Prostate gland (tissue), 2 donors: ENCODE measurements at regions not wholly inside any gene's neighbourhood (a gene's known extent, or its start where the extent isn't known, plus 50 kb on each side); places are given as distances from the start of the nearest gene placed in this dataset.

Experiments
- POLR2A ChIP-seq: fragments of 450-650 bp; IDR thresholded peaks from one replicate; pipeline ENCODE4 v1.6.1; 2016; ENCODE audit warnings: antibody characterized with exemption, mild to moderate bottlenecking
- POLR2AphosphoS5 ChIP-seq: sonication (generic); formaldehyde crosslinking; IDR thresholded peaks from one replicate; pipeline ENCODE4 v1.6.1; 2017; ENCODE audit warnings: antibody characterized with exemption
- TF ChIP-seq, protein P1 (sequence below), 4 experiments: fragments of 200-600 bp in 2 of 4; fragments of 450-650 bp in 2 of 4; sonication (generic) in 2 of 4; IDR thresholded peaks; 1 replicate in 3 of 4; 2 replicates in 1 of 4; pipeline ENCODE4 v1.5.1; 2016 to 2019; ENCODE audit warnings: antibody characterized with exemption in 4 of 4, mild to moderate bottlenecking in 2 of 4, moderate library complexity in 2 of 4

DNA sequence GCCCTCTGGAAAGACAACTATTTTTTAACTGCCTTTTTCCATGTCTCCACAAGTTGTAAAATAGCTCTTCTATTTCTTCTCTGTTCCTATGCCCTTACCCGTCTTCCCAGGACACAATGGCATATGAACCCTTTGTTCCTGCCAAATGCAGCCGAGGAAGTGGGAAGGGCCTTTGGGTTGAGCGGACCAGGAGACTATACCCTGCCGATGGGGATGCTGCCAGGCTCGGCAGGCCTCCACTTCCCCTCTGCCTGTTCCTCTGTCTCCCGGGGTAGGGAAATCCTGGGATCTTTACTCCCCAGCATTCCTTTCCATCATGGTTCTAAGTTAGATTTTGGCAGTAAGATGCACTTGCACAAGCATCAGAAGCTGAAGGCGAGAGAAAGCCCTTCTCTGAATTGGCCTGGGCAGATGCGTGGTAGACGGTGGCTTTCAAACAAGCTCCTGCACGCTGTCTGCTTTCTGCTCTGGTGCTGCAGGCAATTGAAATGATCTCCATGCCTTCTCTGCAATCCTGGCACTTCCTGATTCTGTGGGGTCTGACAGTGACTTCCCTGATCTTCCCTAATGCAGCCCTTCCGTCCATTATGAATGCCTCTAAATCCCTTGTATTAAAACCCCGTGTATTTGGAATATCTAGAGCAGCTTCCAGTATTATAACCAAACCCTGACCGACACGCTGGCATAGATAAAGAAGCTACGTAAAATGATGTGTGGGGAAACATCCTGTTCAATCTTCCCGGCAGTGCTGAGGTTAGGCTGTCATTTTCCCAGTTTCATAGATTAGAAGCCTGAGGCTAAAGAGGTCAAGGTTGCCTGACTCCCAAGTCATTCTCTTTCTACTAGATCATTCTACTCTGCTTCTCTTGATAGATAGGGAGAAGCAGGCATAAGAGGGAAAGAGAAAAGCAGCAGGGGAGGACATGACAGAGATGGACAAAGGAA is 69.8 kb downstream of the MCFD2 start:
- TF ChIP-seq, protein P1, sequence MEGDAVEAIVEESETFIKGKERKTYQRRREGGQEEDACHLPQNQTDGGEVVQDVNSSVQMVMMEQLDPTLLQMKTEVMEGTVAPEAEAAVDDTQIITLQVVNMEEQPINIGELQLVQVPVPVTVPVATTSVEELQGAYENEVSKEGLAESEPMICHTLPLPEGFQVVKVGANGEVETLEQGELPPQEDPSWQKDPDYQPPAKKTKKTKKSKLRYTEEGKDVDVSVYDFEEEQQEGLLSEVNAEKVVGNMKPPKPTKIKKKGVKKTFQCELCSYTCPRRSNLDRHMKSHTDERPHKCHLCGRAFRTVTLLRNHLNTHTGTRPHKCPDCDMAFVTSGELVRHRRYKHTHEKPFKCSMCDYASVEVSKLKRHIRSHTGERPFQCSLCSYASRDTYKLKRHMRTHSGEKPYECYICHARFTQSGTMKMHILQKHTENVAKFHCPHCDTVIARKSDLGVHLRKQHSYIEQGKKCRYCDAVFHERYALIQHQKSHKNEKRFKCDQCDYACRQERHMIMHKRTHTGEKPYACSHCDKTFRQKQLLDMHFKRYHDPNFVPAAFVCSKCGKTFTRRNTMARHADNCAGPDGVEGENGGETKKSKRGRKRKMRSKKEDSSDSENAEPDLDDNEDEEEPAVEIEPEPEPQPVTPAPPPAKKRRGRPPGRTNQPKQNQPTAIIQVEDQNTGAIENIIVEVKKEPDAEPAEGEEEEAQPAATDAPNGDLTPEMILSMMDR (IDR thresholded peaks at IDR 0.05), result no peak
- TF ChIP-seq POLR2A (no peak), POLR2AphosphoS5 (no peak)
